GM21825 (cell line): ENCODE measurements at regions not wholly inside any gene's neighbourhood (a gene's known extent, or its start where the extent isn't known, plus 50 kb on each side); places are given as distances from the start of the nearest gene placed in this dataset.

ENCODE experiments used
- ATAC-seq: cut with Tn5 transposase; IDR thresholded peaks from one replicate; pipeline ENCODE4 v1.9.1; 2021; ENCODE audit warnings: mild to moderate bottlenecking, moderate library complexity; ENCODE audit not compliant: unreplicated experiment

- ATAC-seq = no peak
Measured at GRCh38 chr12:126843915-126844669, 1422.9 kb upstream of the TMEM132C start.

GRCh38 chr12:126847005-126847629 lies 1419.9 kb upstream of the TMEM132C start:
- no peak for ATAC-seq

- no peak for ATAC-seq
Measured at GRCh38 chr12:126855768-126856167, 1411.2 kb upstream of the TMEM132C start.

GRCh38 chr12:126856958-126857357 lies 1410.0 kb upstream of the TMEM132C start:
- ATAC-seq = no peak

- ATAC-seq = no peak
Measured at GRCh38 chr12:126858560-126858959, 1408.4 kb upstream of the TMEM132C start.

GRCh38 chr12:126860210-126860609 lies 1406.8 kb upstream of the TMEM132C start:
- no peak for ATAC-seq

- no peak for ATAC-seq
Measured at GRCh38 chr12:126862500-126862899, 1404.5 kb upstream of the TMEM132C start.

GRCh38 chr12:126869644-126870043 lies 1397.3 kb upstream of the TMEM132C start:
- ATAC-seq = no peak

- ATAC-seq = no peak
Measured at GRCh38 chr12:126873701-126874100, 1393.3 kb upstream of the TMEM132C start.

GRCh38 chr12:126874427-126875026 lies 1392.4 kb upstream of the TMEM132C start:
- ATAC-seq = no peak

- ATAC-seq = no peak
Measured at GRCh38 chr12:126879842-126880241, 1387.1 kb upstream of the TMEM132C start.

GRCh38 chr12:126883697-126884096 lies 1383.3 kb upstream of the TMEM132C start:
- ATAC-seq = no peak

GRCh38 chr12:126889501-126889900 lies 1377.5 kb upstream of the TMEM132C start:
- no peak for ATAC-seq

GRCh38 chr12:126890097-126890496 lies 1376.9 kb upstream of the TMEM132C start:
- no peak for ATAC-seq

GRCh38 chr12:126891789-126892188 lies 1375.2 kb upstream of the TMEM132C start:
- ATAC-seq = no peak

GRCh38 chr12:126895951-126896913 lies 1370.7 kb upstream of the TMEM132C start:
- no peak for ATAC-seq

- ATAC-seq = no peak
Measured at GRCh38 chr12:126897102-126897501, 1369.9 kb upstream of the TMEM132C start.

GRCh38 chr12:126897778-126898177 lies 1369.2 kb upstream of the TMEM132C start:
- no peak for ATAC-seq

- ATAC-seq = no peak
Measured at GRCh38 chr12:126898562-126898961, 1368.4 kb upstream of the TMEM132C start.

GRCh38 chr12:126899926-126900792 lies 1366.8 kb upstream of the TMEM132C start:
- no peak for ATAC-seq
